GM12801 (cell line): ENCODE measurements at regions not wholly inside any gene's neighbourhood (a gene's known extent, or its start where the extent isn't known, plus 50 kb on each side); places are given as distances from the start of the nearest gene placed in this dataset.

ENCODE experiments used
- TF ChIP-seq, protein P1 (sequence below): IDR thresholded peaks from one replicate; pipeline ENCODE4 v1.5.1; 2011; ENCODE audit warnings: control low read depth; ENCODE audit not compliant: insufficient read length; ENCODE audit errors: extremely low read depth

DNA sequence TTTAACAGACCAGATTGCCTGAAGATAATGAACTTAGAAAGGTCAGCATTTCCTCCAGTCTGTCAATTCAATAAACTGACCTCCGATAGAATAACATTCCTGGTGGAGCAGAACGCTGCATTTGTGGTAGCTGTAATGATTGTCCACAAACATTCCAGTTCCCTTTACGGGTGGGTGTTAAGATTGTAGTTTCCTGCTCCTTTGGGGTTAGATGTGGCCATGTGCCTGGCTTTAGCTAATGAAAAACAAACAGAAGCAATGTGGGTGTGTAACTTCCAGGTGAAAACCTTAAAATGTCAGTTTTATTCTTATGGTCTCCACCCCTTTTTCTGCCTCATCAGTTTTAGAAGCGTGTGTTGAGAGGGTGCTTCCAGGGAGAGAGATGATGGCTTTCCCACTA, 217.3 kb upstream of the CRY1 start:
- TF ChIP-seq, protein P1, sequence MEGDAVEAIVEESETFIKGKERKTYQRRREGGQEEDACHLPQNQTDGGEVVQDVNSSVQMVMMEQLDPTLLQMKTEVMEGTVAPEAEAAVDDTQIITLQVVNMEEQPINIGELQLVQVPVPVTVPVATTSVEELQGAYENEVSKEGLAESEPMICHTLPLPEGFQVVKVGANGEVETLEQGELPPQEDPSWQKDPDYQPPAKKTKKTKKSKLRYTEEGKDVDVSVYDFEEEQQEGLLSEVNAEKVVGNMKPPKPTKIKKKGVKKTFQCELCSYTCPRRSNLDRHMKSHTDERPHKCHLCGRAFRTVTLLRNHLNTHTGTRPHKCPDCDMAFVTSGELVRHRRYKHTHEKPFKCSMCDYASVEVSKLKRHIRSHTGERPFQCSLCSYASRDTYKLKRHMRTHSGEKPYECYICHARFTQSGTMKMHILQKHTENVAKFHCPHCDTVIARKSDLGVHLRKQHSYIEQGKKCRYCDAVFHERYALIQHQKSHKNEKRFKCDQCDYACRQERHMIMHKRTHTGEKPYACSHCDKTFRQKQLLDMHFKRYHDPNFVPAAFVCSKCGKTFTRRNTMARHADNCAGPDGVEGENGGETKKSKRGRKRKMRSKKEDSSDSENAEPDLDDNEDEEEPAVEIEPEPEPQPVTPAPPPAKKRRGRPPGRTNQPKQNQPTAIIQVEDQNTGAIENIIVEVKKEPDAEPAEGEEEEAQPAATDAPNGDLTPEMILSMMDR, result no peak

DNA sequence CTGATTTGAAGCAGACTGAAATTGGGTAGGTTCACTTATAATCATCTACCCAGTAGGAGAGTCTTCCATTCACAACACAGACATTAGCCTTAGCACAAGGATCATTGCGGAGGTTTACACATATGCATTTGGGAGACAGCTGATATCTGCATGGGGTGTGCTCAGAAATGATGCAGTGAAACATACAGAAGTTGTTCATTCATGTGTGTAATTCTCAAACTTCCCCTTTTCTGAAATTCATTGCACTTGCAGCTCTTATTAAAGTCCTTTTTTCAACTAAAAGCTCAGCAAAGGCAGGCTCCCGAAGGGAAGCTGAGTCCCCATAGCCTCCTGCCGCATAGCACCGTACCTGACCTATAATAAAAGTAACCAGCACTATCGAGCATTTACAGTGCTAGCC, 218.3 kb upstream of the CRY1 start:
- TF ChIP-seq, protein P1, result no peak

DNA sequence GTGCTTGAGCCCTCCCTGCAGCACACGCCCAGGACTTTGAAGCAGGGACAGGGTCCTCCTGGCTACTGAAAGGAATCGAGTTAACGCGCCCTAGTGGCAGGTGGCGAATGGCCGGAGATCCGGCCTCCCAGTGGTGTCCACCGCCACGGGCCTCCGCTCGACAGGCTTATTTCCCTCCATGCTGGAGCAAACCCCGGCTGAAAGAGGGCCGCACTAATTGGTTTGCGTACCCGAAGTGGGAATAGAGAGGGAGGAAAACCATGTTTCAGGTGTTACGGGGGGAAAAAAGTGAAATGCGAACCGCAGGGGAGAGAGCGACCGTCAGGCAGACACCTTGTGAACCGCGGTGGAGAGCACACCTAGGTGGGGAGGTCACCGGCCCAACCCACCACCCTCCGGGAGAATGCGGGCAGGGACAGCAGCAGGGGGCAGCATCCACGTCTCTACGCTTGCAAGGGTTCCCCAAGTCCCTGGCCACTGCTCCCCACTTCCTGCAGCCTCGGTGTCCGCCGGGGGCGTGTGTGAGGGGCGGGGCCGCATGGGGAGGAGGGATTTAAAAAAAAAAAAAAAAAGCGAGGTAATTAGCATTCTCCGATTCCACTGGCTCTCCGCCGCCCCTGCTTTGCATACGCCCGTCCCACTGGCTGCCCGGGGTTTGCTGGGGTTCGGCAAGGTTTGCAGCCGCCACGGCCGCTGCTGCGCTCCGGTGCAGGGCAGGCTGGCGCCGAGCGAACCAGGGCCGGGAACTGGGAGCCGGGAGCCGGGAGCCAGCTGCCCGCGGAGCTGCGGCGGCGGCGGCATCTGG, 224.6 kb upstream of the CRY1 start:
- TF ChIP-seq, protein P1, result no peak

DNA sequence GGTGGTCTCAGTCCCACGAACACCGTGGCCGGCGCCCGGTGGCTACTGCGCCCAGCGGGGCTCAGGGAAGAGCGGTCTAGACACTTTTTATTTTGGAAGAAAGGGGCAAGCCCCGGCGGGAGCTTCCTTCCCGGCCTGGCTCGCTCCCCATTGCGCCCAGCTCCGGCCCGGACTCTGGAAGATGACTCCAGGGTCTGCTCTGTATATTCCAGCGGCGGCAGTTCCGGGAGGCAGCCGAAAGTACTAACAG, 225.1 kb upstream of the CRY1 start:
- TF ChIP-seq, protein P1, result no peak

DNA sequence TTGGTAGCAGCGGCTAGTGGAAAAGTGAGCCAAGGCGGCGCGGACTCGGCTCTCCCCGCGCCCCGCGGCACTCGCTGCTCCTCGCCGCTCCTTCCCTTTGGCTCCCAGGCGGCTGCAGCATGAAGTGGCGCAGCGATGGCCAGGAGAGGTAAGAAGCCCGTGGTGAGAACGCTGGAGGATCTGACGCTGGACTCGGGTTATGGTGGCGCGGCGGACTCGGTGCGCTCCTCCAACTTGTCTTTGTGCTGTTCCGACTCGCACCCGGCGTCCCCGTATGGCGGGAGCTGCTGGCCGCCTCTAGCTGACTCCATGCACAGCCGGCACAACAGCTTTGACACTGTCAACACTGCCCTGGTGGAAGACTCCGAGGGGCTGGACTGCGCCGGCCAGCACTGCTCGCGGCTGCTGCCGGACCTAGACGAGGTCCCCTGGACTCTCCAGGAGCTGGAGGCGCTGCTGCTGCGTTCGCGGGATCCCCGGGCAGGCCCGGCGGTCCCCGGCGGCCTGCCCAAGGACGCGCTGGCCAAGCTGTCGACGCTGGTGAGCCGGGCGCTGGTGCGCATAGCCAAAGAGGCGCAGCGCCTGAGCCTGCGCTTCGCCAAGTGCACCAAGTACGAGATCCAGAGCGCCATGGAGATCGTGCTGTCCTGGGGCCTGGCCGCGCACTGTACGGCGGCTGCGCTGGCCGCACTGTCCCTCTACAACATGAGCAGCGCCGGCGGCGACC, 225.6 kb upstream of the CRY1 start:
- TF ChIP-seq, protein P1, result no peak

DNA sequence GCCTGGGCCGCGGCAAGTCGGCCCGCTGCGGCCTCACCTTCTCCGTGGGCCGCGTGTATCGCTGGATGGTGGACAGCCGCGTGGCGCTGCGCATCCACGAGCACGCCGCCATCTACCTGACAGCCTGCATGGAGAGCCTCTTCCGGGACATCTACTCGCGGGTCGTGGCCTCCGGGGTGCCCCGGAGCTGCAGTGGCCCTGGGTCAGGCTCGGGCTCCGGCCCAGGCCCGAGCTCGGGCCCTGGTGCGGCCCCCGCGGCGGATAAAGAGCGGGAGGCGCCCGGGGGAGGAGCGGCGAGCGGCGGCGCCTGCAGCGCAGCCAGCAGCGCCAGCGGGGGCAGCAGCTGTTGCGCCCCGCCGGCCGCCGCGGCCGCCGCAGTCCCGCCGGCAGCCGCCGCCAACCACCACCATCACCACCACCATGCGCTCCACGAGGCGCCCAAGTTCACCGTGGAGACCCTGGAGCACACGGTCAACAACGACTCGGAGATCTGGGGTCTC, 226.2 kb upstream of the CRY1 start:
- TF ChIP-seq, protein P1, result no peak

DNA sequence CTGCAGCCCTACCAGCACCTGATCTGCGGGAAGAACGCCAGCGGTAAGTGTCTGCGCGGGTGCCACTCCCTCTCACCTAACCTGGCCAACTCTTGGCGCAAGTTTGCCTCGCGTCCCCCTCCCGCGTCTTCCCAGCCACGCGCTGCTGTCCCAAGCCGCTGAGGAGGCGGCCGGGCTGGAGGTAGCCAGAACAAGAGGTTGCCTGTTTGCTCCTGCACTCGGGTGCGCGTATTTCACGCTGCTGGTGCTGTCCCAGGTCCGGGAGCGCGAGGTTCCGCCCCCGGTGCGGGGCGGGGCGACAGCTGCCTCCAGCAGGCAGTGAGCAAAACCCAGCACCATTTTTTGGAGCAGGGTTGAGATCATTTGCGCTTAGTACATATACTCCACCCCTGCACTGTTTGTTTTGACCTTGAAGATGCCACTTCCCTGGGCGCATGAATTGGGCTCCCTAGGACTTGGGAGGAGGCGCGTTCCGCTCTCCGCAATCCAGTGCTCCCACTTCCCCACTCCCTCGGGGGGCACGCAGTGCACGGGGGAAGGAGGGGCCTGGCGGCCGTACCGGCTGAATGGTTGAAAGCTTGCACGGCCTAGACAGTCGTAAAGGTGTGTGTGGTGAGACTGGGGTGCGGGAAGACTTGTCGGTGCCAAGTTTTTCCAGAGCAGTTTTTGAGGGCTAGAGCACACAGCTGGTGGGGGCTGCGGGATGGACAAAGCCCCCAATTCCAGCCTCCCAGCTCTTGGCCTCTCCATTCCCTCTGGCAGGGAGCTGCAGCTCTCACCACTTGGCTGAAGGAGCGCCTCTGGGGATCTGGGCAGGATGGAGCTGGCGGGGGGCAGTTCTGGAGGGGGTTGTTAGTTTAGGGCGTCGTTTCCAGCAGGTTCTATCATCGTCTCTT, 226.9 kb upstream of the CRY1 start:
- TF ChIP-seq, protein P1, result no peak
